ENCODE measurements at regions not wholly inside any gene's neighbourhood (a gene's known extent, or its start where the extent isn't known, plus 50 kb on each side); places are given as distances from the start of the nearest gene placed in this dataset.

- peaks cover 0 to 5% of the 10 kb centered on the region in 2 donors for H3K4me1 ChIP-seq (ENCODE audit: control insufficient read depth in 2 of 2, insufficient read depth in 2 of 2, low read length in 1 of 2)
- no peaks in the 10 kb centered on the region for H3K27me3 ChIP-seq (ENCODE audit: control insufficient read depth in 1 of 2, insufficient read depth in 2 of 2, low read length in 2 of 2)
- no peaks in the 10 kb centered on the region for H3K9me3 ChIP-seq (ENCODE audit: control insufficient read depth in 2 of 2, insufficient read depth in 1 of 2, low read depth in 1 of 2, low read length in 1 of 2)
- H3K36me3 ChIP-seq (ENCODE audit: control insufficient read depth in 2 of 2, insufficient read depth in 2 of 2, low read length in 1 of 2) = no peaks in the 10 kb centered on the region
- no peak overlapping the region for H3K27ac ChIP-seq (ENCODE audit: low read depth in 2 of 2, low read length in 1 of 2)
- 39 to 42% methylated on average over 1 of the region's 1 CpG for WGBS, 2 donors
- no peak overlapping the region for H3K4me3 ChIP-seq (ENCODE audit: low read depth in 1 of 2, low read length in 2 of 2)
Measured at GRCh38 chr6:40903456-40903855, 135.6 kb downstream of the UNC5CL start.

DNA sequence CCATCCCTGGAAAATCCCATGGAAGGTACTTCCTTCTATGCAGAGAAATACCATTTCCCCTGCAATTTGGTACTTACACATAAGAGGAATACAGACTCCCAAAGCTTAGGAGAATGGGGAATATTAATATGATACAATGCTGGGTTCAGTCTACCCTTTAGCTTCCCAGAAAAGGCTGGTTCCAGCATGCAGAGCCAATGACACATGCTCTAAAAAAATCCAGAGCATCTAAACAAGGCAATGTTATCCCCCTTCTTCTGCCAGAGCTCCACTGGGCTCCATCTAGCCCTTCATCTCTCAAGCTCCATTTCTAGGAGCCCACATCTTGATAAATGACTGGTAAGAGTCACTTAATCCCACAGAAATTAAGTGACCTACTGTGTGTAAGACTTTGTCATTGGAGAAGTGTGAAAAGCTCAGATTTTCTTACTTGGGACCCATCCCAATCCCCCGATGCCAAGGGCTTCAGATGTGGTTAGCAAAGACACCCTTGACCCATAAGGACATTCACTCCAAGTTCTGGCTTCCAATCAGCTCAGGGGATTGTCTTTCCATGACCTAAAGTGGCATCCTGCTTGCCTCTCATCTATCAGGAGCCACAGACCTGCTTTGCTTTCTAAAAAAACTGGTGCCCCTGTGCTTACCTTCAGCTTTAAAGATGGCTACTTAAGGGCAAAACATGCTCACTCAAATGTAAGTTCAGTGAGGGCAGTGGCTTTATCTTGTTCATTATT lies 137.5 kb downstream of the UNC5CL start:
- Histone ChIP-seq H3K9me3 (ENCODE audit: control insufficient read depth in 2 of 2, insufficient read depth in 1 of 2, low read depth in 1 of 2, low read length in 1 of 2) (no peaks in the 10 kb centered on the region), H3K27me3 (ENCODE audit: control insufficient read depth in 1 of 2, insufficient read depth in 2 of 2, low read length in 2 of 2) (no peaks in the 10 kb centered on the region), H3K36me3 (ENCODE audit: control insufficient read depth in 2 of 2, insufficient read depth in 2 of 2, low read length in 1 of 2) (no peaks in the 10 kb centered on the region), H3K27ac (ENCODE audit: low read depth in 2 of 2, low read length in 1 of 2) (no peak overlapping the region), H3K4me1 (ENCODE audit: control insufficient read depth in 2 of 2, insufficient read depth in 2 of 2, low read length in 1 of 2) (no peaks in the 10 kb centered on the region), H3K4me3 (ENCODE audit: low read depth in 1 of 2, low read length in 2 of 2) (no peak overlapping the region)
- 85 to 95% methylated on average over 1 of the region's 1 CpG for WGBS, 2 donors

DNA sequence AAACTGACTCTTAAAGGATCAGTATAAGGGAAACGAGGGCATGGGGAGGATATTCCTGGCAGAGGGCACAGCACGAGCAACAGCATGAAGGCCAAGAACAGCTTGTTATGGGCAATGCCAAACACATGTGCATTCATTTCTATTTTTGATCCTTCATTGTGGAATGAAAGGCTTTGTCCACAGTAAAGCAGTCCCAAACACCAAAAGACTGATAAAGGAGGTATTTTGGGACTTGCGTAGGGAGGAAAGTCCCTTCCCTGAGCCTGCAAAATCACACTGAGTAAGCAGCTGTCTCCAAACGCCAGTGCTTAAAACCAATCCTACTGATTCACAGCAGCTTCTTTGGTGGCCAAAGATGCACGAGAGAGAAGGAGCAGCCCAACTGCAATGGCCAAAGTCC lies 138.2 kb downstream of the UNC5CL start:
- H3K9me3 ChIP-seq (ENCODE audit: control insufficient read depth in 2 of 2, insufficient read depth in 1 of 2, low read depth in 1 of 2, low read length in 1 of 2) = no peaks in the 10 kb centered on the region
- WGBS, 2 donors = 60 to 65% methylated on average over 5 of the region's 5 CpGs
- H3K27ac ChIP-seq (ENCODE audit: low read depth in 2 of 2, low read length in 1 of 2) = no peak overlapping the region
- no peak overlapping the region for H3K4me3 ChIP-seq (ENCODE audit: low read depth in 1 of 2, low read length in 2 of 2)
- H3K36me3 ChIP-seq (ENCODE audit: control insufficient read depth in 2 of 2, insufficient read depth in 2 of 2, low read length in 1 of 2) = no peaks in the 10 kb centered on the region
- H3K4me1 ChIP-seq (ENCODE audit: control insufficient read depth in 2 of 2, insufficient read depth in 2 of 2, low read length in 1 of 2) = no peaks in the 10 kb centered on the region
- H3K27me3 ChIP-seq (ENCODE audit: control insufficient read depth in 1 of 2, insufficient read depth in 2 of 2, low read length in 2 of 2) = no peaks in the 10 kb centered on the region

DNA sequence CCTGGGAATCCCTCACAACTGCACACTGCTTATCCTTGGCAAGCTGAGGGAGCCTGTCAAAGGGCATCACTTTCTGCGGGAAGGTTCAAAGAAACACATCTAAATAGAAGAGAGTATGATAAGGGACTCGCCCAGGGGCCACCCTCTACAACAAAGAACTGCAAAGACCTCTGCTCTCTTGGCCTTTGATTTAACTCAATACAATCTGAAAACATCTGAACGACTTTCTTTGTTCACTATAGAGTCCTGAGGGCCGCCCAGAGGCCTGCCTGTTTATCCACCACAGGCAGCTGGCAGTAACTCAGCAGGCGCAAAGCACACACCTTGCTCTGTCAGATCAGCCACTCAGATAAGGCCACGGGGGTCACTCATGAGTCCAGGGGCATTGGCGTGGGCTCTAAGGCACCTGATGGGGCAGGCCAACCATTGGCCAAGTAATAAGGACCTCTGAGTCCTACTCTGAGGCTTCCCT lies 139.3 kb downstream of the UNC5CL start:
- H3K4me1 ChIP-seq (ENCODE audit: control insufficient read depth in 2 of 2, insufficient read depth in 2 of 2, low read length in 1 of 2) = no peaks in the 10 kb centered on the region
- 62 to 75% methylated on average over 7 of the region's 7 CpGs for WGBS, 2 donors
- H3K9me3 ChIP-seq (ENCODE audit: control insufficient read depth in 2 of 2, insufficient read depth in 1 of 2, low read depth in 1 of 2, low read length in 1 of 2) = no peaks in the 10 kb centered on the region
- H3K27me3 ChIP-seq (ENCODE audit: control insufficient read depth in 1 of 2, insufficient read depth in 2 of 2, low read length in 2 of 2) = no peaks in the 10 kb centered on the region
- no peak overlapping the region for H3K4me3 ChIP-seq (ENCODE audit: low read depth in 1 of 2, low read length in 2 of 2)
- no peak overlapping the region for H3K27ac ChIP-seq (ENCODE audit: low read depth in 2 of 2, low read length in 1 of 2)
- no peaks in the 10 kb centered on the region for H3K36me3 ChIP-seq (ENCODE audit: control insufficient read depth in 2 of 2, insufficient read depth in 2 of 2, low read length in 1 of 2)

- Histone ChIP-seq H3K27me3 (ENCODE audit: control insufficient read depth in 1 of 2, insufficient read depth in 2 of 2, low read length in 2 of 2) (no peaks in the 10 kb centered on the region), H3K9me3 (ENCODE audit: control insufficient read depth in 2 of 2, insufficient read depth in 1 of 2, low read depth in 1 of 2, low read length in 1 of 2) (no peaks in the 10 kb centered on the region), H3K27ac (ENCODE audit: low read depth in 2 of 2, low read length in 1 of 2) (no peak overlapping the region), H3K36me3 (ENCODE audit: control insufficient read depth in 2 of 2, insufficient read depth in 2 of 2, low read length in 1 of 2) (no peaks in the 10 kb centered on the region), H3K4me1 (ENCODE audit: control insufficient read depth in 2 of 2, insufficient read depth in 2 of 2, low read length in 1 of 2) (peaks cover 0 to 2% of the 10 kb centered on the region in 2 donors), H3K4me3 (ENCODE audit: low read depth in 1 of 2, low read length in 2 of 2) (no peak overlapping the region)
- 88 to 100% methylated on average over 1 of the region's 1 CpG for WGBS, 2 donors
Measured at GRCh38 chr6:40898073-40898472, 140.9 kb downstream of the UNC5CL start.

- Histone ChIP-seq H3K36me3 (ENCODE audit: control insufficient read depth in 2 of 2, insufficient read depth in 2 of 2, low read length in 1 of 2) (no peaks in the 10 kb centered on the region), H3K27me3 (ENCODE audit: control insufficient read depth in 1 of 2, insufficient read depth in 2 of 2, low read length in 2 of 2) (no peaks in the 10 kb centered on the region), H3K4me3 (ENCODE audit: low read depth in 1 of 2, low read length in 2 of 2) (no peak overlapping the region), H3K9me3 (ENCODE audit: control insufficient read depth in 2 of 2, insufficient read depth in 1 of 2, low read depth in 1 of 2, low read length in 1 of 2) (no peaks in the 10 kb centered on the region), H3K4me1 (ENCODE audit: control insufficient read depth in 2 of 2, insufficient read depth in 2 of 2, low read length in 1 of 2) (peaks cover 0 to 2% of the 10 kb centered on the region in 2 donors), H3K27ac (ENCODE audit: low read depth in 2 of 2, low read length in 1 of 2) (no peak overlapping the region)
- WGBS, 2 donors = 90 to 94% methylated on average over 10 of the region's 10 CpGs
Measured at GRCh38 chr6:40897390-40898003, 141.5 kb downstream of the UNC5CL start.

DNA sequence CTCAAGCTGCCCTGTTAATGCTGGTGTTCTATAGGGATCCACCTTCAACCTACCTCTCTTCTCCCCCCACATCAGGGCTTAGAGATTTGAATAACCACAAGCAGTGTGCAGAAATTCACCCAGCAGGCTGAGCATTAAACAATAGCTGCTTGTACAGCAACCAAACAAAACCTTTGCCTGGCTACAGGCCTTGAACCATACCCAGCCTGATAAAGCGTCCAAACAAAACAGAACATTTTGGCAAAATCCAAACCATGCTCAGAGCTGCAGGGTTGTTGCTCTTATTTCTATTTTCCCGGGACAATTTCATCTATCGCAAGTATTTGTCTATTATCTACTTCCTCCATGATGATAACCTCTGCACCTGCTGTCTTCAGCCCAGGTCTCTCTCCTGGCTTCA lies 142.3 kb downstream of the UNC5CL start:
- H3K36me3 ChIP-seq (ENCODE audit: control insufficient read depth in 2 of 2, insufficient read depth in 2 of 2, low read length in 1 of 2) = no peaks in the 10 kb centered on the region
- no peaks in the 10 kb centered on the region for H3K9me3 ChIP-seq (ENCODE audit: control insufficient read depth in 2 of 2, insufficient read depth in 1 of 2, low read depth in 1 of 2, low read length in 1 of 2)
- H3K4me3 ChIP-seq (ENCODE audit: low read depth in 1 of 2, low read length in 2 of 2) = no peak overlapping the region
- H3K27me3 ChIP-seq (ENCODE audit: control insufficient read depth in 1 of 2, insufficient read depth in 2 of 2, low read length in 2 of 2) = no peaks in the 10 kb centered on the region
- H3K27ac ChIP-seq (ENCODE audit: low read depth in 2 of 2, low read length in 1 of 2) = no peak overlapping the region
- H3K4me1 ChIP-seq (ENCODE audit: control insufficient read depth in 2 of 2, insufficient read depth in 2 of 2, low read length in 1 of 2) = peaks cover 0 to 2% of the 10 kb centered on the region in 2 donors
- WGBS, 2 donors = 59 to 79% methylated on average over 3 of the region's 3 CpGs

DNA sequence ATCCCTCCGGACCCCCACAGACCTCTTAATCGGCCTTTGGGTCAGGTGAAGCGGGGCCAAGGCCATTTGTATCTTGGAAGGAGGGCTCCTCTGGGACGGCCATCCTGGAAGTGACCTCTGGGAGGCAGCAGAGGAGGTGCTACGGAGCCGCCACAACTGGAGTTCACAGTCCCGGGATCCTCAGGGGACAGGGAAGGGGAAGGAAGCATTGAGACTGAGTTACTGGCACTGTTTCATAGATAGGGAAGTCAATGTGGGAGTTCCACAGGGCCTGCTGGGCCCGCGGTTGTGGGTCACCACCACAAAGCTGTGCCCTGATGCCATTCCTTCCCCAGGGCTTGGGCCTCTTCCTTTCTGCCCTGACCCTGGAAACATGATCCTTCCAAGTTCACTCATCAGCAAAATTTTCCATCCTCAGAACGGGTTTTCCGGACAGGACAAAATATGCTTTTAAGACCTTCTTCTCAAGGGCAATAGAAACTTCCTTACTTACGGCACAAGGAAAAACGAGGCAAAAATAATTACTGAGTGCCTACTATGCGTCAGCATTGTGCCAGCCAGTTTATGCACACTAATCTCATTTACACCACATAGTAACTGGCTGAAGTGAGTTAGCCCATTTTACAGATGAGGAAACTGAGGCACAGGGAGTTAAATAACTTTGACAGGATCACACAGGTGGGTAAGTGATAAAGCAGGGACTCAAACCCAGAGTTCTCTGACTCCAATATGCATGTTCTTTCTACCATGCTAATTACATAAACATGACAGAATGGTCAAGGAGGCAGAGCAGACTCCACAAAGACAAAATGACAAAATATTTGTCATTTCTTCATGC lies 143.8 kb downstream of the UNC5CL start:
- WGBS, 2 donors = 51 to 60% methylated on average over 14 of the region's 14 CpGs
- Histone ChIP-seq H3K9me3 (ENCODE audit: control insufficient read depth in 2 of 2, insufficient read depth in 1 of 2, low read depth in 1 of 2, low read length in 1 of 2) (no peaks in the 10 kb centered on the region), H3K4me1 (ENCODE audit: control insufficient read depth in 2 of 2, insufficient read depth in 2 of 2, low read length in 1 of 2) (peaks cover 0 to 2% of the 10 kb centered on the region in 2 donors), H3K27me3 (ENCODE audit: control insufficient read depth in 1 of 2, insufficient read depth in 2 of 2, low read length in 2 of 2) (no peaks in the 10 kb centered on the region), H3K36me3 (ENCODE audit: control insufficient read depth in 2 of 2, insufficient read depth in 2 of 2, low read length in 1 of 2) (no peaks in the 10 kb centered on the region), H3K4me3 (ENCODE audit: low read depth in 1 of 2, low read length in 2 of 2) (no peak overlapping the region), H3K27ac (ENCODE audit: low read depth in 2 of 2, low read length in 1 of 2) (no peak overlapping the region)

- WGBS, 2 donors = 88 to 90% methylated on average over 7 of the region's 7 CpGs
Measured at GRCh38 chr6:40893021-40893420, 146.0 kb downstream of the UNC5CL start.

More at GRCh38 chr6:40893021-40893420, 146.0 kb downstream of the UNC5CL start:
- Histone ChIP-seq H3K27ac (ENCODE audit: low read depth in 2 of 2, low read length in 1 of 2) (no peak overlapping the region), H3K9me3 (ENCODE audit: control insufficient read depth in 2 of 2, insufficient read depth in 1 of 2, low read depth in 1 of 2, low read length in 1 of 2) (no peaks in the 10 kb centered on the region), H3K4me3 (ENCODE audit: low read depth in 1 of 2, low read length in 2 of 2) (no peak overlapping the region), H3K4me1 (ENCODE audit: control insufficient read depth in 2 of 2, insufficient read depth in 2 of 2, low read length in 1 of 2) (peaks cover 0 to 2% of the 10 kb centered on the region in 2 donors), H3K27me3 (ENCODE audit: control insufficient read depth in 1 of 2, insufficient read depth in 2 of 2, low read length in 2 of 2) (no peaks in the 10 kb centered on the region), H3K36me3 (ENCODE audit: control insufficient read depth in 2 of 2, insufficient read depth in 2 of 2, low read length in 1 of 2) (no peaks in the 10 kb centered on the region)
